ENCODE measurements at regions not wholly inside any gene's neighbourhood (a gene's known extent, or its start where the extent isn't known, plus 50 kb on each side); places are given as distances from the start of the nearest gene placed in this dataset.

DNA sequence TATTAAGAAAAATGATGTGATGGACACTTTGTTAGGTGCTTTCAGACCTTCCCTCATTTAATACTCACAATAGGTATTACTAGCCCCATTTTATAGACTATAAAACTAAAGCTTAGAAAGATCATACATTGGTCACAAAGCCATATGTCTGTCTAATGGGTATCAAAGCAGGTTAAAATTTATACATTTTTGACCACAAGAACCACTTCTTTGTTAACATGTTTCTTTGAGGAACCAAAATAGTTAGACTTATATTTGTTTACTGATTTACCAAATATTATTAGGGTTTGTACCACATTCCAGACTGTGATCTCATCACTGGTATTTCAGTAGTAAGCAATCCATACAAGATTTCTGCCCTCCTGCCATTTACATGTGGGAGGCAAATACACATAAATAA is 363.3 kb downstream of the NAF1 start:
- no peak for DNase-seq (ENCODE audit: low spot score)
- no peak for TF ChIP-seq CTCF (IDR thresholded peaks at IDR 0.05)
- no peak overlapping the region for H3K4me3 ChIP-seq
- no peak overlapping the region for H3K27ac ChIP-seq

DNA sequence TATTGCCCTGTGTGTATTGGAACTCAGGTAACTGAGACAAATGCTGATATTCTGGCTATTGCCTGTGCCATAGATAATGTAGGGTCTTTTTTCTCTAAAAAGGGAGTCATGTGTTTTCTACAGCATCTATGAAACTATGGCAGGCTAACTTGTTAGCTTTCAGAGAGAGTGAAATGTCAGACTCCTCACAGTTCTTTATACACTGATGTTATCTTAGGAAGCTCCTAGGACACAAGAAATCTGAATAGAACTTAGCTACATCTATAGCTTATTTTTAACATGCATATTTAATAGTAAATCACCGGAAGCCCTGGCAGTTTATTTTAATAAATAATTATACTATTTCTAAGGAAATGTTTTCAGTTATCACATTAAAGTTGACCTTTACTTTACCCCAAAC is 369.6 kb downstream of the NAF1 start:
- Histone ChIP-seq H3K4me3 (no peak overlapping the region), H3K27ac (no peak overlapping the region)
- no peak for DNase-seq (ENCODE audit: low spot score)
- TF ChIP-seq CTCF (IDR thresholded peaks at IDR 0.05), result no peak

DNA sequence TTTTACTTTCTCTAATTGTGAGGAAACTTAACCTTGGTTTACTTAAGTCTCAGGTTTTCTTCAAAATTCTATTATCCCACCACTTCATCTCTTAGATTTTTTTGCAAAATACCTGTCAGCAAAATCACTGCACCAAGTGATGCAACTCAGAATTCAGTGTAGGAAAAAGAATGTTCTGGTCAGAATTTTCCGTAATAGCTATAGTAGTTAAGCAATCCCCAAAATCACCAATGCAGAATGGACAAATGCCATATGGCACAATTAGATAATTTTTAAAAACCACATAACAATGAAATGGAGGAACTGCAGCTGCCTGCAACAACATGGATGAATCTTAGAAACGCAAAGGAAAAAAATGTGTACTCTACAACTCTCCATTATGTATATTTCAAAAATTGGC is 373.1 kb downstream of the NAF1 start:
- Histone ChIP-seq H3K4me3 (no peak overlapping the region), H3K27ac (no peak overlapping the region)
- TF ChIP-seq CTCF (IDR thresholded peaks at IDR 0.05), result no peak
- no peak for DNase-seq (ENCODE audit: low spot score)

GRCh38 chr4:162793004-162793403 is 373.7 kb downstream of the NAF1 start:
- DNase-seq (ENCODE audit: low spot score), result no peak
- Histone ChIP-seq H3K4me3 (no peak overlapping the region), H3K27ac (no peak overlapping the region)
- TF ChIP-seq CTCF (IDR thresholded peaks at IDR 0.05), result no peak

GRCh38 chr4:162791226-162791625 is 375.5 kb downstream of the NAF1 start:
- H3K27ac ChIP-seq, result no peak overlapping the region
- no peak overlapping the region for H3K4me3 ChIP-seq
- DNase-seq (ENCODE audit: low spot score), result no peak
- no peak for TF ChIP-seq CTCF (IDR thresholded peaks at IDR 0.05)

- no peak for TF ChIP-seq CTCF (IDR thresholded peaks at IDR 0.05)
- no peak overlapping the region for H3K4me3 ChIP-seq
- DNase-seq (ENCODE audit: low spot score), result no peak
- no peak overlapping the region for H3K27ac ChIP-seq
These were observed 379.6 kb downstream of the NAF1 start for GRCh38 chr4:162787120-162787519.

GRCh38 chr4:162782778-162783525 is 383.7 kb downstream of the NAF1 start:
- no peak for DNase-seq (ENCODE audit: low spot score)
- no peak for TF ChIP-seq CTCF (IDR thresholded peaks at IDR 0.05)
- H3K4me3 ChIP-seq, result no peak overlapping the region
- no peak overlapping the region for H3K27ac ChIP-seq

All from coronary artery (tissue), 2 donors.